Endothelial cell of umbilical vein (primary cell): ENCODE measurements at regions not wholly inside any gene's neighbourhood (a gene's known extent, or its start where the extent isn't known, plus 50 kb on each side); places are given as distances from the start of the nearest gene placed in this dataset.

ENCODE experiments used
- BruUV-seq: library from RNA; stranded (reverse); fragments of 400-500 nt; replicated peaks from 2 replicates; lab custom pipeline; 2021; lab: Mats Ljungman, UMichigan
- CTCF ChIA-PET: fragments of 300-600, 350-600 bp; sonication (Branson Sonifier 250); formaldehyde crosslinking; loops from one replicate; lab custom pipeline; 2021; ENCODE audit warnings: antibody characterized with exemption, inconsistent platforms; lab: Charles Lee
- POLR2A ChIA-PET: fragments of 300-600, 350-600 bp; sonication (Branson Sonifier 250); formaldehyde crosslinking; loops from one replicate; lab custom pipeline; 2021; ENCODE audit warnings: antibody characterized with exemption, inconsistent platforms; lab: Charles Lee
- DNase-seq: peaks from one replicate; pipeline ENCODE4 v3.0.0-alpha.2; 2011; ENCODE audit warnings: low read depth, low spot score
- FAIRE-seq: peaks from 2 replicates; lab custom pipeline; 2011; peaks lifted over from hg19 to GRCh38; lab: Jason Lieb, UNC
- H2AFZ ChIP-seq: 2 replicates; pipeline ENCODE4 v1.6.0; 2012; ENCODE audit warnings: low read depth, low read length, control low read depth, inconsistent platforms
- H3K27ac ChIP-seq: 2 replicates; pipeline ENCODE4 v1.5.1; 2011; ENCODE audit warnings: low read depth, mild to moderate bottlenecking, control low read depth, low read length, moderate library complexity; ENCODE audit not compliant: insufficient read depth
- H3K27me3 ChIP-seq, 2 experiments: 2 replicates each; pipeline versions ENCODE4 v1.6.0 to v1.6.1; 2011; ENCODE audit warnings: low read length in 2 of 2, mixed read lengths in 1 of 2; ENCODE audit not compliant: control insufficient read depth in 2 of 2, insufficient read depth in 2 of 2
- H3K36me3 ChIP-seq, 2 experiments: 2 replicates in 1 of 2; 3 replicates in 1 of 2; pipeline ENCODE4 v1.5.1; 2011; ENCODE audit warnings: low read length in 2 of 2, mild to moderate bottlenecking in 1 of 2, moderate library complexity in 1 of 2; ENCODE audit not compliant: control insufficient read depth in 2 of 2, insufficient read depth in 2 of 2; ENCODE audit errors: extremely low read depth in 1 of 2
- H3K4me1 ChIP-seq: 3 replicates; pipeline ENCODE4 v1.5.1; 2011; ENCODE audit warnings: mild to moderate bottlenecking, low read length; ENCODE audit not compliant: control insufficient read depth, insufficient read depth; ENCODE audit errors: extremely low read depth
- H3K4me2 ChIP-seq: 2 replicates; pipeline ENCODE4 v1.6.1; 2011; ENCODE audit warnings: low read length, control low read depth, mixed read lengths; ENCODE audit not compliant: insufficient read depth
- H3K4me3 ChIP-seq, 3 experiments: fragments of 200-600 bp in 1 of 3; sonication (generic), shearing (Covaris generic) in 1 of 3; replicated peaks in 1 of 3; 2 replicates each; pipeline ENCODE4 v1.5.1; 2011 to 2016; ENCODE audit warnings: control low read depth in 3 of 3, low read length in 3 of 3, mild to moderate bottlenecking in 2 of 3, inconsistent platforms in 1 of 3, low read depth in 1 of 3, moderate library complexity in 1 of 3; ENCODE audit not compliant: insufficient read depth in 1 of 3
- H3K79me2 ChIP-seq: 2 replicates; pipeline ENCODE4 v1.6.0; 2012; ENCODE audit warnings: low read length, inconsistent platforms; ENCODE audit not compliant: control insufficient read depth, insufficient read depth
- H3K9ac ChIP-seq: replicated peaks from 2 replicates; pipeline ENCODE3; 2011; ENCODE audit warnings: low read length, control low read depth; ENCODE audit not compliant: insufficient read depth; ENCODE audit errors: extremely low read depth
- H3K9me1 ChIP-seq: replicated peaks from 3 replicates; pipeline ENCODE4 v1.6.0; 2011; ENCODE audit warnings: mild to moderate bottlenecking, low read length; ENCODE audit not compliant: control insufficient read depth, insufficient read depth; ENCODE audit errors: extremely low read depth
- H3K9me3 ChIP-seq: replicated peaks from 2 replicates; pipeline ENCODE4 v1.5.1; 2012; ENCODE audit warnings: low read length, inconsistent platforms; ENCODE audit not compliant: control insufficient read depth, insufficient read depth
- H4K20me1 ChIP-seq: replicated peaks from 2 replicates; pipeline ENCODE3; 2011; ENCODE audit warnings: mild to moderate bottlenecking, low read length; ENCODE audit not compliant: control insufficient read depth, insufficient read depth; ENCODE audit errors: extremely low read depth
- EZH2 ChIP-seq: IDR thresholded peaks from 2 replicates; pipeline ENCODE4 v1.6.1; 2012; ENCODE audit warnings: borderline replicate concordance, low read depth, mild to moderate bottlenecking, moderate library complexity, low read length, inconsistent platforms; ENCODE audit not compliant: severe bottlenecking
- FOS ChIP-seq: IDR thresholded peaks from 2 replicates; pipeline ENCODE4 v1.6.1; 2011; ENCODE audit warnings: mild to moderate bottlenecking, low read length, moderate library complexity, borderline replicate concordance; ENCODE audit not compliant: insufficient read depth
- GATA2 ChIP-seq: IDR thresholded peaks from 2 replicates; pipeline ENCODE4 v1.7.0; 2011; ENCODE audit warnings: low read depth, mild to moderate bottlenecking, moderate library complexity, mixed read lengths, low read length; ENCODE audit not compliant: insufficient read length, insufficient read depth
- JUN ChIP-seq: IDR thresholded peaks from 2 replicates; pipeline ENCODE4 v1.6.1; 2011; ENCODE audit warnings: borderline replicate concordance, low read depth; ENCODE audit not compliant: insufficient read length, insufficient read depth
- MYC ChIP-seq: IDR thresholded peaks from one replicate; pipeline ENCODE4 v1.6.1; 2011; ENCODE audit warnings: mild to moderate bottlenecking, low read depth, low read length
- POLR2A ChIP-seq: IDR thresholded peaks from 2 replicates; pipeline ENCODE4 v1.6.1; 2012; ENCODE audit warnings: low read depth, mild to moderate bottlenecking, control low read depth, low read length
- POLR2AphosphoS5 ChIP-seq: IDR thresholded peaks from 2 replicates; pipeline ENCODE4 v1.6.1; 2012; ENCODE audit warnings: low read depth, mild to moderate bottlenecking, control low read depth, low read length, moderate library complexity; ENCODE audit not compliant: insufficient read depth
- dilution Hi-C: fragments of 300-500 bp; cut with MboI; formaldehyde crosslinking; loops from one replicate; pipeline ENCODE4 v1.15.0; 2019; ENCODE audit warnings: low sequenced_read_pairs; ENCODE audit not compliant: extremely low pct_ligation_motif_present
- intact Hi-C: fragments of 100-400 bp; cut with micrococcal nuclease; formaldehyde crosslinking; loops from one replicate; pipeline ENCODE4 v1.10.0; 2022
- TF ChIP-seq, protein P1 (sequence below), 2 donors: IDR thresholded peaks; 1 replicate in 1 of 2; 2 replicates in 1 of 2; pipeline ENCODE4 v1.5.1; 2011; ENCODE audit warnings: low read length in 2 of 2, mild to moderate bottlenecking in 2 of 2, moderate library complexity in 2 of 2, control low read depth in 1 of 2, inconsistent platforms in 1 of 2, low read depth in 1 of 2; ENCODE audit not compliant: insufficient read depth in 1 of 2; ENCODE audit errors: extremely low read depth in 1 of 2
- TF ChIP-seq, protein P2 (sequence below): IDR thresholded peaks from 2 replicates; pipeline ENCODE4 v1.6.1; 2011; ENCODE audit not compliant: insufficient read depth, insufficient read length

GRCh38 chr5:37906416-37906815, 66.6 kb upstream of the GDNF start:
- no peaks in the 10 kb centered on the region for H3K9me3 ChIP-seq
- FAIRE-seq (no peak), DNase-seq (no peak)
- H4K20me1 ChIP-seq = no peaks in the 10 kb centered on the region
- H3K36me3 ChIP-seq = no peaks in the 10 kb centered on the region
- no peaks in the 10 kb centered on the region for H3K79me2 ChIP-seq
- H3K9ac ChIP-seq = no peak overlapping the region
- intact Hi-C loops (no loop called here), dilution Hi-C loops (no loop called here)
- no peak overlapping the region for H2AFZ ChIP-seq
- no peak for TF ChIP-seq EZH2
- TF ChIP-seq POLR2A = no peak
- TF ChIP-seq MYC = no peak
- TF ChIP-seq POLR2AphosphoS5 = no peak
- TF ChIP-seq GATA2 = no peak
- TF ChIP-seq, protein P1, sequence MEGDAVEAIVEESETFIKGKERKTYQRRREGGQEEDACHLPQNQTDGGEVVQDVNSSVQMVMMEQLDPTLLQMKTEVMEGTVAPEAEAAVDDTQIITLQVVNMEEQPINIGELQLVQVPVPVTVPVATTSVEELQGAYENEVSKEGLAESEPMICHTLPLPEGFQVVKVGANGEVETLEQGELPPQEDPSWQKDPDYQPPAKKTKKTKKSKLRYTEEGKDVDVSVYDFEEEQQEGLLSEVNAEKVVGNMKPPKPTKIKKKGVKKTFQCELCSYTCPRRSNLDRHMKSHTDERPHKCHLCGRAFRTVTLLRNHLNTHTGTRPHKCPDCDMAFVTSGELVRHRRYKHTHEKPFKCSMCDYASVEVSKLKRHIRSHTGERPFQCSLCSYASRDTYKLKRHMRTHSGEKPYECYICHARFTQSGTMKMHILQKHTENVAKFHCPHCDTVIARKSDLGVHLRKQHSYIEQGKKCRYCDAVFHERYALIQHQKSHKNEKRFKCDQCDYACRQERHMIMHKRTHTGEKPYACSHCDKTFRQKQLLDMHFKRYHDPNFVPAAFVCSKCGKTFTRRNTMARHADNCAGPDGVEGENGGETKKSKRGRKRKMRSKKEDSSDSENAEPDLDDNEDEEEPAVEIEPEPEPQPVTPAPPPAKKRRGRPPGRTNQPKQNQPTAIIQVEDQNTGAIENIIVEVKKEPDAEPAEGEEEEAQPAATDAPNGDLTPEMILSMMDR (IDR thresholded peaks at IDR 0.05; ENCODE audit: extremely low read depth in 1 of 2, insufficient read depth in 1 of 2, low read depth in 1 of 2, low read length in 2 of 2) = no peak
- TF ChIP-seq, protein P2, sequence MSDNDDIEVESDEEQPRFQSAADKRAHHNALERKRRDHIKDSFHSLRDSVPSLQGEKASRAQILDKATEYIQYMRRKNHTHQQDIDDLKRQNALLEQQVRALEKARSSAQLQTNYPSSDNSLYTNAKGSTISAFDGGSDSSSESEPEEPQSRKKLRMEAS = no peak
- TF ChIP-seq FOS = no peak
- TF ChIP-seq JUN = no peak
- ChIA-PET POLR2A (no interaction called here), CTCF (no interaction called here)
- H3K27me3 ChIP-seq = no peaks in the 10 kb centered on the region
- no peak overlapping the region for H3K4me2 ChIP-seq
- H3K9me1 ChIP-seq = no peaks in the 10 kb centered on the region
- no peaks in the 10 kb centered on the region for H3K4me1 ChIP-seq
- BruUV-seq = no TSS peak
- no peak overlapping the region for H3K27ac ChIP-seq
- H3K4me3 ChIP-seq = no peak overlapping the region
